Gastroesophageal sphincter (tissue), 3 donors: ENCODE measurements at regions not wholly inside any gene's neighbourhood (a gene's known extent, or its start where the extent isn't known, plus 50 kb on each side); places are given as distances from the start of the nearest gene placed in this dataset.

ENCODE experiments used
- EP300 ChIP-seq: sonication (generic); formaldehyde crosslinking; IDR thresholded peaks from one replicate; pipeline ENCODE4 v1.6.1; 2017; ENCODE audit warnings: antibody characterized with exemption, mild to moderate bottlenecking
- TF ChIP-seq, protein P1 (sequence below), 4 experiments: fragments of 200-600 bp in 2 of 4; fragments of 450-650 bp in 2 of 4; sonication (generic) in 1 of 4; IDR thresholded peaks; one replicate each; pipeline ENCODE4 v1.5.1; 2017 to 2019; ENCODE audit warnings: antibody characterized with exemption in 4 of 4, mild to moderate bottlenecking in 2 of 4, moderate library complexity in 2 of 4

DNA sequence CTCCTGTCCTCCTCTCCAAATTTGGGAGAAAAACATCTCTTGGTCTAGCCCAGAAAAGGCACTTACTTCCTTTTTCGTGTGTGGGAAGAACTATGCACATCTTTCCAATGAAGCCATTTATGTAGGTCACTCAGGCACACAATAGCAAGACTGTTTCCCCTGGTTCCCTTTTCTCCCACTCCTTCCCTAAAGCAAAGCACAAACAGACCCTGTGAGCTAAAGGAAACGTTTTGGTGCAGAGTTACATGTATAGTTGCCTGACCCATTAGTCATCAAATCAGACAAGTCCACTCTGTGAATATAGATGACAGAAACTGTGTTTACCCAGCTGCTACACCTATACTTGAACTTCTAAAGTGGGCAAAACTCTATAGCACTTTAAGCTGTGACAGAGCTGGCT lies 474.6 kb downstream of the COL12A1 start:
- TF ChIP-seq, protein P1, sequence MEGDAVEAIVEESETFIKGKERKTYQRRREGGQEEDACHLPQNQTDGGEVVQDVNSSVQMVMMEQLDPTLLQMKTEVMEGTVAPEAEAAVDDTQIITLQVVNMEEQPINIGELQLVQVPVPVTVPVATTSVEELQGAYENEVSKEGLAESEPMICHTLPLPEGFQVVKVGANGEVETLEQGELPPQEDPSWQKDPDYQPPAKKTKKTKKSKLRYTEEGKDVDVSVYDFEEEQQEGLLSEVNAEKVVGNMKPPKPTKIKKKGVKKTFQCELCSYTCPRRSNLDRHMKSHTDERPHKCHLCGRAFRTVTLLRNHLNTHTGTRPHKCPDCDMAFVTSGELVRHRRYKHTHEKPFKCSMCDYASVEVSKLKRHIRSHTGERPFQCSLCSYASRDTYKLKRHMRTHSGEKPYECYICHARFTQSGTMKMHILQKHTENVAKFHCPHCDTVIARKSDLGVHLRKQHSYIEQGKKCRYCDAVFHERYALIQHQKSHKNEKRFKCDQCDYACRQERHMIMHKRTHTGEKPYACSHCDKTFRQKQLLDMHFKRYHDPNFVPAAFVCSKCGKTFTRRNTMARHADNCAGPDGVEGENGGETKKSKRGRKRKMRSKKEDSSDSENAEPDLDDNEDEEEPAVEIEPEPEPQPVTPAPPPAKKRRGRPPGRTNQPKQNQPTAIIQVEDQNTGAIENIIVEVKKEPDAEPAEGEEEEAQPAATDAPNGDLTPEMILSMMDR (IDR thresholded peaks at IDR 0.05): no peak
- TF ChIP-seq EP300: no peak
